NCI-H146 (cell line): ENCODE measurements at regions not wholly inside any gene's neighbourhood (a gene's known extent, or its start where the extent isn't known, plus 50 kb on each side); places are given as distances from the start of the nearest gene placed in this dataset.
A peak's percentile ranks its signal among the peaks of the same experiment; 100 is the strongest.

Source experiments
- DNase-seq: peaks from one replicate; lab custom pipeline; 2025; lab: John Stamatoyannopoulos, UW

DNA sequence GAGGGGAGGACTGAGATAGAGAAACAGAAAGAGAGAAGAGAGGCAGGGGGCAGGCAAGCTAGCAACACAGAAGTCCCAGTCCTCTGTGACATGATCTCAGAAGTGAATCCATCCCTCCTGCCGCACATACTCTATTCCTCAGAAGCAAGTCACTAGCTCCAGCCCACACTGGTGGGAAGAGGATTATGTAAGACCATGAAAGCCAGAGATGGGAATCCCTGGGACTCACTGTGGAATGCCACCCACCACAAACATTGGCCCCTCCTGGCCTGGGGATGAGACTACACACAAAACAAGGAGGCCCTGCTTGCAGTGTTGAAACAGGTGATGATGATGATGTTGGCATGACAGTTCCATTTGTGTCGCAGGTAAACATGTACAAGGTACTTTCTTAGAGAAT is 419.9 kb downstream of the IRS2 start:
- no peak for DNase-seq

DNA sequence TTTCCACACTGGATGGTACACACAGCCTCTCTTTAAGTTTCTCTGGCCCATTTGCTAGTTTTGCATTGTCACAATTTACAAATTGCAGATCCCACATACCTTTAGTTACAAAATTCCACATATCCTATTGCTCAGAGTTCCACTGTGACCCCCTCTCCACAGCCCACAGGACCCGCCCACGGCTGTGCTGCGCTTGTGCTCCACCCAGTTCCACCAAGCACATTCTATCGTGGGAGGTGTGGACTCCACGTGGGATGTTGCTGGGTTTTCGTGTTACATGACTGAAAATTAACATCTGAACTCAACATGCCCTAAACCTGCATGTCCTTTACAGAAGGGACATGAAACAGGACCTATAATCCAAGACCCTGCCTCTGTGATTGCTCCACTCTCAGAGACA is 423.0 kb downstream of the IRS2 start:
- no peak for DNase-seq

DNA sequence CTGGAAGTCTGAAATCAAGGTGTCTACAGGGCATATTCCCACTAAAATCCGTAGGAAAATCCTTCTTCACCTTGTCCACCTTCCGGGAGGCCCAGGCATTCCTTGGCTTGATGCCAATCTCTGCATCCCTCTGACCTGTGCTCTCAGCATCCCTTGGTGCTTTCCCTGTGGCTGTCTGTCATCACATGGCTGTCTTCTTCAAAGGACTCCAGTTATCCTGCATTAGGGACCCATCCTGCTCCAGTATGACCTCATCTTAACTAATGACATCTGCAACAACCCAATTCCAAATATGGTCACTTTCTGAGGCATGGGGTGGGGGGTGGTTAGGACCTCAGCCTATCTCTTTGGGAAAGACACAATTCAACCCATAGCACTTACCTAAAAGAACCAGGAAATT is 423.8 kb downstream of the IRS2 start:
- DNase-seq = no peak

DNA sequence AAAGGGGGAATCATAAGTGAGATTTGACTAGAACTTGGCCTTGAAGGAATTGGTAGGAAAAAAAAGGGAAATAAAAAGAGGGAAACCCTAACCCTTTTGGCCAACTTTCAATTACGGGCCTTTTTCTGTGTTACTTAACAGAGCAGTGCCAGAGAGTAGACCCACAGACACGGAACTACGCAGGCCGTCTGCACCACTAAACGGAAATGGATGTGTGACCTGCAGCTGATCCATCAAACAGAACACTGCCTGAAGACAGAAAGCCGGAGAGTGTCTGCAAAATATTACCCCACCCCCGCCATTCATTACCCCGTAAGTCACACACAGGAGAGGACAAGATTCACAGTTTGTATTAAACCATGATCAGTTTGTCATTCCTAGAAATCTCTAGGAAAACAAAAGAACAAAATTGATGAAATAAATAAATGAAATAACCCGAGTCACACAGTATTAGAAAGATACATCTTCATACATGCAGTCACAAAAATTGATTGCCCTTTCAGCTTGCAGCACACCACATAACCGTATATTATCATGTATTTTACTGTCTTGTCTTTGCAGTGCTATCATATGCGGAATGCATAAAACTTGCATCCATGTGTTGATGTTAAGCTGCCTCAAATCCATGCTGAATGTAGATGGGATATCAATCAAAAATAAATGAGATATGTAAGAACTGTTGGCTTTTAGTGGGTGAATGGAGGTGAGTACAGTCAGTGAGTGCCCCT is 424.7 kb downstream of the IRS2 start:
- DNase-seq = no peak

DNA sequence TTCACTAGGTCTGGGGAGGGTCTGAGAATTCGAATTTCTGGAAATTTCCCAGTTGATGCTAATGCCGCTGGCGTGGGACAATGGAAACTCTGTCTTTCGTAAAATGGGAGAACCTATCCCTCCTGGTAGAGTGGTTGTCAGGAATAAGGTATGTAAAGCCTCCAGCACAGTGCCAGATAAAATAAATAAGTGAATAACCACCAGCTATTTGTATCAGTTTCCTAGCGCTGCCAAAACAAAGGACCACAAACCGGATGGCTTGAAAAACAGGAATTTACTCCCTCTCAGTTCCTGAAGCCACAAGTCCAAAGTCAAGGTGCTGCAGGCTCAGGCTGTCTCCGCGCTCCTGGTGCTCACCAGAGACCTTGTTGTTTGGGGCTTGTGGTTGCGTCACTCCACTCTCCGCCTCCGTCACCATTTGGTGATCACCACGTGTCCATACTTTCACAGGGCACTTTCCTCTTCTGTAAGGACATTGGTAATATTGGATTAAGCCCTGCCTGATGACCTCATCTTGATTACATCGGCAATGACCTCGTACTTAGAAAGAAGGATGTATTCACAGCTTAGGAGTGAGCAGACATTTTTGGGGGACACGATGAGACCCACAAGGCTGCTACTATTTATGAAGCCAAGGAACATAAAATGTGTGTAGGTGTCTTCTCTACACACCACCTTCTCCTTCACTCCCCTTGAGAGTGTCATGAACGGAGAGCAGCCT is 428.5 kb downstream of the IRS2 start:
- DNase-seq = no peak

DNA sequence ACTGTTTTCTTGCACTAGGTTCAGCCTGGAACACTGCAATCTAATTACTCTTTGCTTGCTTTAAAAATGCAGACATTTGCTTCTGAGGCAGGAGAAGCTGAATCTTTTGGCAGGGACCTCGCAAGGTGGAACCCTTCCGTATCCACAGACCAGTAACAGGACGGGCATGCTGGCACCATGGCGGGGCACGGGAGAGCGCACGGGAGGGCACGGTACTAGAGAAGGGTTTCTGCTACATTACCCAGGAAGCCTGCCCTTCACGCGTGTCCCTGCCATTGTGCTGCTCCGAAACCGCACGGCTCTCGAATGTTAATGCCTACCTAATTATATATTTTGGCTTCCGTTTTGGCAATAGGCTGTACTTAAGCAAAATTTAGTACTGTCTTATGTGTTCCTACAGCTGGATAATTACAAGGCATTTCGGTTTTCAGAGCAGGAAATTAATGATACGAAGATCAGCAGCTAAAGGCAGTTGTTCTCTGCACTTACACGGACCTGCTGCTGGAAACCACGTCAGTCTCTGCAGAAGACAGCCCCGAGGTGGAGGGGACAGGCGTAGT is 430.4 kb downstream of the IRS2 start:
- DNase-seq = no peak

DNA sequence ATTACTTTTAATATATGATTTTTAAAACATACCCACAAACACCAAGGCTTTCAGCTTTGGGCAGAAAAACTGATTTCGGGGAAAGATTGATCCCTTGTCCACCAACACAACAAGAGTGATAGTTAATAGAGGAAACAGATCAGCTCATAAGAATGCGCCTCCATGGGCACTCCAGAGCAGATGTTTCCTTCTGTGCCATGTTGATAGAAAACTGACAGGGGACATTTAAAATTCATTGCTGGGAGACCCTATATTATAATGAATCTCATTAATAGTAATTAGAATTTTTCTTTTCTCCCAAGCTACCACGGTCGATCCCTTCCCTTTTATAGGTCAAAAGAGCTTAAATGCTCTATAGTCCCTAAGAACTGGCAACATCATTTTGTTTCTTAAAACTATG is 431.2 kb downstream of the IRS2 start:
- no peak for DNase-seq

DNA sequence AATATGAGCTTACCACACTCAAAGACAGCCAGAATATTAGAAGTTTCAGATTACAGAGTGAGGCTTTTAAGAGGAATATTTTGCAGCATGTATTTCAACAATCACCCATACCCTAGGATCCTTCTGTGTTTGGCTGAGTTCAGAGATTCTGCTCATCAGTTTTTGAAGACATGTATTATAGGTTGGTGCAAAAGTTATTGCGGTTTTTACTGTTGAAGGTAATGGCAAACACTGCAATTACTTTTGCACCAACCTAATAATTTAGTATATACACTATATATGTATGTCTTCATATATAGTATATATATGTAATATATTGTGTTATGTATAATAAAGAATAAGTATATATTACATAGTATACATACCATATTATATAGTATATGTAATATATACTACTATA is 435.1 kb downstream of the IRS2 start:
- no peak for DNase-seq

DNA sequence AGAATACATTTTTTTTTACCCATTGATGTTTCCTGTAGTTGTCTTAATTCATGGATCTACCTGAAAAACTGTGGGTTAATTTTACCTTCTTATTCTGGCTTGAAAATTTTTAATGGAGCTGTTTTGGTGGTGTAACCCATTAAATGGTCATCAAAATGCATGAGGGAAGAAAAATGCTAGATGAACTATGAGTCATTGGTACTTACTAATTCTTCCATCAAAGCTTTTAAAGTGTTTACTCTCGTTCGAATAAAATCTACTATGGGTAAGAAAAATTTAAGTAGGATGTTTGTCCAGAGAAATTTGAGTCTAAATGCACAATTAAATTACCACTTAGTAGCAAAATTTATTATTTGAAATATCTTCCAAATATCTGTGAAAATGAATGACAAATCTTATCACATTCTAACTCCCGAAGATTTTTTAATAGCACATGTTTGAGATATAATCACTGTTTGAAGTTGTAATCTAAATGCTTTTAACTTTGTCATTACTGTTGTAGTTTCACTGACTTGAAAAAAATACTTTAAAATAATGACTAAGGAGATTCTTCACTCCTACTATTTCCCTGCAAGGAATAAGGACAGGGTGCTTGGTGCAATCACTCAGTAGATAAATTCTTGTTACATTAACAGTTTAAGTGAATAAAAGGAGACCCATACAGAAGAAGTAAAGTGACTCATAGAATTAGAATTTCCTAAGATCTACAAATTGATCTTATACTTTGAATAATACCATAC is 437.7 kb downstream of the IRS2 start:
- DNase-seq = no peak

DNA sequence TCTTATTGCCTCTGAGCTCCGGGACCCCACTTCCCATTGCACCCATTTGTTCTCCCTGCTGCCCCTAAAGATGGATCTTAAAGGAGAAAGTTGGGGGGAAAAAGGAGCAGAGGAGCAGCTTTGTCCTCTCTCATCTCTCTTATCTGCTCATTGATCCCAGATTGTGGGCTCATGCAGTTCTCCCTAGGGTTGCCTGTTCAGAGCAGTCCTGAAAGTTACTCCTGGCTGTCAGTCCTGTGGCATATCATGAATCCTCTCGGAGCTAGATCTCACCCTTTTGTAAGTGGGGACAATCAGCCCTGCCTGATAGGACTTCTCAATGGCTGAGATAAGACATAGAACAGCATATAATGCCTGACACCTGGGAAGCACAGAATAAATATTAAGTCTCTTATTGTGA is 440.3 kb downstream of the IRS2 start:
- no peak for DNase-seq

DNA sequence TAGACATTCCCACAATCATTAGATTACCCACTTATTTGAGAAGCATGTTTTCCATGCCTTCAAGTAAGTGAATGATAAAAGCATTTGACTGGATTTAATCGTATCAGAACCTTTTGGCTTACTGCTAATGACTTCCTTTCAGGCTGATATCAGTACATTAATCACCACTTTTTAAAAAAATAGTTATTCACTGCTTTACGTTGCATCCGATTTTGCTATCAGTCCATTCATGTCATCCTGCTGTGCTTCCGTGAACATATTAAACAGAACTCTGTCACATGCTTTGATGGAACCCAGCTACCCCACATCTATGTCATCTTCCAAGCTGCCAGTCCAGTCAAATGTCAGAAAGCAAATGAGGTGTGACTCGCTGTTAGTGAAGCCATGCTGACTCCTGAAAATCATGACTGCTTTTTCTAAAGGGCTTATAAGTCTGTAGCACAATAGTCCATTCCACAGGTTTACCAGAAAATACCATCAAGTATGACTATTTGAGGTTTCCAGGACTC is 440.9 kb downstream of the IRS2 start:
- no peak for DNase-seq

DNA sequence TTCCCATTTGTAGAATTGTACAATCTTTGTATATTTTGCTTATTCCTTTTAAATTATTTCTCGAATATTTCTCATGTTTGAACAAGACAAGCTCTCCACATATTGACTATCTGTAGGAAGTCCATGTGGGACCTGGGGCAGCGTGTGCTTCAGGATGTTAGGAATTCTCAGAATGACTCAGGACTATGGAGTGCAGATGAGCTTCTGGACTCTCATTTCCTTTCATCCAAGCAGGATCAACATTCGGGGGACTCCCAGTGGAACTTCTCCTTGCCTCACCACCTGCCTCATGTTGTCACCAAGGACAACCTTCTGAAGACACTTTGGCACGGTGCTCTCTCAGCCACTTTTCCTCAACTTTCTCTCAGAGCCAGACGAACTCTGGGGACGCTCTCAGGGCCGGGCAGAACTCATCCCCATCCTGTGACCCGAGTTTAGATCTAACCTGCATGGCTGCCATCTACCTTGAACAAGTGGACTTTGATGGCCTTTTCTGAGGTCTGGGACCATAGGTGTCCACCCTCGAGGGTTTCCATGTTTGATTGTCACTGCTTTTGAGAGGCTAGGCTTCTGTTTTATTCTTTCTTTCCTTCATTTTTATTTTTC is 441.7 kb downstream of the IRS2 start:
- DNase-seq = no peak

DNA sequence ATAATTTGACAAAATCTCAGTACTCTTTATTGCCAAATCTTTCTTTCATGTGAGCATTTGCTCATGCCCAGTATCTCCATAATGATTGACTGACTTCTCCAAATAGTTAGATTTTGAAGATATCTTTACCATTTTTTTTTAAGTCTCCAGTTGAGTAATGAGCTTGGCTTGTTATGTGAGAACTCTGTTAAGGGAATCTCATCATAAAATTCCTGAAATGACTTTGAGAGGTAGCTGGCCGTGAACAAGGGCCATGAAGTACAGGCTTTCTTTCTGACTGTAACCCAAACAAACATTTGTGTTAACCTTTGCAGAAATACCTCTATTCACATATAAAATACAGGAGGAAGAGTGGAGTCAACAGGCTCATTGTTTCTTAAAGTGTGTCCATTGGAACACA is 449.7 kb downstream of the IRS2 start:
- DNase-seq = no peak

DNA sequence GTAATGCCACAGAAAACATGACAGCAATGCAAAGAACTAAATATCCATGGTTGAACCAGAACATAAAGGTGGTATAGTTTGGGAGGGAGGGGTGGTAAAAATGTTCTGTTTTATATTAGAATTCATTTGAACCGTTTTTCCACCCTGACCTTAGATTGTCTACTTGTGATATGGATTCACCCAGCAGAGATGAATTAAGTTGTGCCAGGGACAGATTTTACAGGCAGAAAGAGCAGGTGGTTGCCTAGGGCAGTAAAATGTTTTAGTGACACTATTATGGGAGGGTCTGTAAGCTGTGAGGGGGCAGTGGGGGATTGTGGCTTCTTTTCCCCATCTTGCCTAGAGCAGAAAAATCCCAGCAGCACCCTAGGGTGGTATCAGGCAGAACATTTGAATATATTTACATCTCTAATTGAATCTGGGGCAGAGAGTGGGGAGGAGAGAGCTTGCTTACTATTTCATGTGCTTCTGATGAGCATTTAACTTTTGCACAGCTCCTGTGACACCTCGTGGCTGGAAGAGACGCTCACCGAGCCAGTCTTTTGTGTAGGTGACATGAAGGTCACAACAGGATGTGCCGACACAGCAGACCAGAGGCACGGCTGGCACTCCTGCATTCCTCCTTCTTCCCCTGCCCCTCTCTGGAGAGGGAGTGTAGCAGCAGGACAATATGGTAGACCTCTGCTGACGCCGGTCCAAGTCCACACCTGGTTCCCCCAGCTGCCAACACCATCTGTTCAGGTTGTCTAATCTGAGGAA is 452.3 kb downstream of the IRS2 start:
- DNase-seq = no peak

DNA sequence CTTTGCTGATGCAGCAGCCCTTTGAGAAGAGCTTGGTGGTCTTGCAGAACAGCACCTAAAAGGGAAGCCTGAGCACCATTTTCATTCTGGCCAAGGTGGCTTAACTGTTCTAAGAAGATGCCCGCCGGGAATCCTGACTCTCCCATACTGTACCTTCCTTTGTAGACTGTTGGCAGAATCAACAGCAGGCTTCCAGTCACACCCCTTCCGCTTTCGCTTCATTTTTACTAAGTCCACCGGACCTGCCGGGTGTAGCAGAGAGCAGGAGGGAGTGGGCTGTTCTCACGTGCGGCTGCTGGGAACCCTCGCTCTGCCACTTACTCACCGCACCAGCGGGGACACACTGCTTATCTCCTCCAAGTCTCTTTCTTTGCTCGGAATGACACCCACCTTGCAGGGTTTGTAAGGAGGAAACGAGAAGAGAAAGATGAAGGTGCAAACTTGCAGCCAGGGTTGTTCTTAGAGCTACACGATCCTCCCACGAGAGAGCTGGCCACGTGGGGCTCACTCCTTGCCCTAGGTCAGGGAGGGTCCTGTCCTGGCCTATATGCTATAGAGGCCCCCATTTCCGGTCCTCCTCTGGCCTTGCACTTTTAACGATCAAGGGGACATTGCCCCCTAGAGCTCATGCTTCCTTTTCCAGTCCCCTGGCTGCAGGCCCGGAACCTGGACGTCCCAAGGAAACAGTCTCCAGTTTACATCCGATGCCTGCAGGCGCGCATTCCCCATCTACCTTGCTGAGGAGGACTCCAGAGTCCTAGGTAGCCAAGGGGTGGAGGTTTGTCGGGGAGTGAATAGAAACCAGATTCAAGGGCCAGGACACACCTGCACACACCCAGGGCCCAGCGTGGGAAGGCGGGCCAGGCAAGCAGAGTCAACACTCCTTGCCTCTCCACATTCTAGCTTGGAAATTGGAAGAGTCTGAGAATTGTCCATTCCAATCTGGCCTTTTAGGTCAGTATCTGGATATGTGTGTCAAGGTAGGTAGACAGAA is 453.6 kb downstream of the IRS2 start:
- peak; percentile 5 for DNase-seq

DNA sequence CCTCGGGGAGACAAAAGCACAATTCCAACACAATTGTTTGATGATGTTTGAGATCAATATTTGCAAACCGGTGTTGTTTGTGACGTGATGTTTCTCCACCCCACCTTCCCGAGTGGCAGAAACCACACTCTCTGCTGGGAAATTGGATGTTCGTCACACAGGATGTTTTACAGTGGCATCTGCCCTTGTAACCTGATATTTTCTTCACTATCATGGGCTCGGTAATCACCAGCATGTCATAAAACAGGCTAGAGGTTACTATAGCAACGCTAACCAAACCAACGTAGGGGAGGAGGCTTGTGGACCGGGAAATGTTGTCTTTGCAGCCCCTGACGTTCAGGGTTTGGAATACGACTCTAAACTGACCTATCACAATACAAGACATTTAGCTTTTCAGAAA is 454.5 kb downstream of the IRS2 start:
- peak; percentile 85 for DNase-seq

DNA sequence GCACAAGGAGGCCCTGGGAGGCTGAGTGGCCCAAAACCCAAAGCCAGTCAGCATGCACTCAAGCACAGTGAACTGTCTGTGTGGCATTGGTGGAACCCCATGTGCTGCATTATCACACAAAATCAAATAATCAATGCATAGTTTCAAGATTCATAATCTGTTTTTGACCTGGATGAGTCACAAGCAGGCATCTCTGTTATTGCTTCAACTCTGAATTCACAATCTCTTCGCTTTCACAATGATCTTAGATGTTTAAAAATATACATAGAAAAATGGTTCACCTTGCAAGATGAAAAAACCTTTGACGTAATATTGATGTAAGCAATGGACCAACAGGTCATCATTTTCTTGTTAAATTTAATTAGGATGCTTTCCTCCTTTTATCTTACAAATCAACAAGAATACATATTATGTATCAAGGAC is 455.4 kb downstream of the IRS2 start:
- no peak for DNase-seq

DNA sequence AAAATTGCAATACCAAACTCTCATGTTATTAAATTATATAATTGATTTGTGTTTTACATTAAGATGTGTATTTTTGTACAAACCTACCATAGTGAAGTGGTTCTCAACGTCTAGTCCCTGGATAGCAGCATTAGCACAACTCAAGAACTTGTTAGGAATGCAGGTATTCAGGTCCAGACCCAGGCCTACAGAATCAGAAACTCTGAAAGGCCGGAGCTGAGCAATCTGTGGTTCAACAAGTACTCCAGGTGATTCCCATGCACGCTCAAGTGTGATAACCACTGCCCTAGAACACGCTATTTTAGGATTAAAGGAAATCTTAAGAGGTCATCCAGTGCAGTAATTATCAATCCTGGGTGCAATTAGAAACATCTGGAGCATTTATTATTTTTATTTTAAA is 456.3 kb downstream of the IRS2 start:
- DNase-seq = no peak

DNA sequence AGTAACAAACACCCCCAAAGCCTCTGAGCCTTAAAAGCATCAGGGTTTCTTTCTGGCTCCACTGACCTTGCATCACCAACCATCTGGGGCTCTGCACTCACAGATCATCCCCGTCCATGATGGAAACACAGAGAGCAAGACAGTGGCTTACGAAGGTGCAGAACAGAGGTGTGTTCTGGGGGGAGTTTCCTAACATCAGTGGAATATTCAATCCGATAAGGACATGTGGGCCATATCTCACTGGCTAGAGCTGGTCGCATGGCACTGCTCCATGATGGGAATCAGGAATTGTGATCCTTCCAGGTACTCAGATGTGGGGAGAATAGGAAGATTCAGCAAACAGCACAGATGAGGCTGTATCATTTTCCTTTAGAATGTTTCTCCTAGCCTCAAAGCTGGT is 457.2 kb downstream of the IRS2 start:
- DNase-seq = no peak

DNA sequence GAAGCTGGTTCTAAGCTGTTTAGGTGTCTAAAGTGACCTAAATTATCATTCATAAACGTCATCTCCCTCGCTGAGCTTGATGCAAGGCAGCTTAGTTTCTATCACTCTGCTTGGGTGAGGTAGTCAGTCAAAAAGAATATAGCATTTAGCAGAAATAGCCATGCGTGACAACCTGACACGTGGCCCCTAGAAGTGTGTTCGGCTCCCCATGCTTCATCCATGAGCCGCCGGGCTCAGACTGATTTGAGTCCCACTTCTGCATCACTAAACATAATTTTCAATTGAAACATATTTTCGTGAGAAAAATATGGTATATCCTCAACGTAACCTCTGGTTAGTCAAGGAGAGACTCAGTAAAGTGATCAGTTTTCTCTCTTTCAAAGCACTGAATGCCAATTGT is 459.8 kb downstream of the IRS2 start:
- no peak for DNase-seq
